ENCODE measurements at regions not wholly inside any gene's neighbourhood (a gene's known extent, or its start where the extent isn't known, plus 50 kb on each side); places are given as distances from the start of the nearest gene placed in this dataset.
"Not testable (repeated sequence)": the region's sequence is repeated elsewhere in the genome, so short reads cannot be mapped to it uniquely, and the experiment has no call there.

- Histone ChIP-seq H3K36me3 (ENCODE audit: control insufficient read depth in 3 of 3, insufficient read depth in 2 of 3, low read depth in 1 of 3, low read length in 3 of 3) (no peaks in the 10 kb centered on the region), H3K27ac (ENCODE audit: low read depth in 1 of 3, low read length in 2 of 3) (no peak overlapping the region), H3K4me3 (ENCODE audit: low read depth in 1 of 3, low read length in 3 of 3) (no peak overlapping the region), H3K27me3 (ENCODE audit: control insufficient read depth in 3 of 3, insufficient read depth in 3 of 3, low read length in 3 of 3) (peaks cover 0 to 50% (median 0%) of the 10 kb centered on the region in 3 donors), H3K9me3 (ENCODE audit: control insufficient read depth in 2 of 2, insufficient read depth in 1 of 2, low read depth in 1 of 2, low read length in 1 of 2) (no peaks in the 10 kb centered on the region), H3K4me1 (ENCODE audit: control insufficient read depth in 3 of 3, insufficient read depth in 2 of 3, low read depth in 1 of 3, low read length in 2 of 3) (no peaks in the 10 kb centered on the region)
- FAIRE-seq (no peak), DNase-seq (no peak)
- 16 to 35% (median 20%) methylated on average over 4 of the region's 4 CpGs for WGBS, 3 donors
These were observed 70.8 kb downstream of the GOLGA8B start for GRCh38 chr15:34512628-34513027.

- Histone ChIP-seq H3K36me3 (ENCODE audit: control insufficient read depth in 3 of 3, insufficient read depth in 2 of 3, low read depth in 1 of 3, low read length in 3 of 3) (no peaks in the 10 kb centered on the region), H3K9me3 (ENCODE audit: control insufficient read depth in 2 of 2, insufficient read depth in 1 of 2, low read depth in 1 of 2, low read length in 1 of 2) (no peaks in the 10 kb centered on the region), H3K27me3 (ENCODE audit: control insufficient read depth in 3 of 3, insufficient read depth in 3 of 3, low read length in 3 of 3) (peaks cover 0 to 15% (median 0%) of the 10 kb centered on the region in 3 donors), H3K27ac (ENCODE audit: low read depth in 1 of 3, low read length in 2 of 3) (no peak overlapping the region), H3K4me3 (ENCODE audit: low read depth in 1 of 3, low read length in 3 of 3) (no peak overlapping the region), H3K4me1 (ENCODE audit: control insufficient read depth in 3 of 3, insufficient read depth in 2 of 3, low read depth in 1 of 3, low read length in 2 of 3) (no peaks in the 10 kb centered on the region)
- WGBS, 3 donors, result 85 to 94% (median 92%) methylated on average over 4 of the region's 4 CpGs
- no peak for FAIRE-seq
- no peak for DNase-seq
These were observed 63.5 kb upstream of the GOLGA8A start for GRCh38 chr15:34501131-34501530.

DNA sequence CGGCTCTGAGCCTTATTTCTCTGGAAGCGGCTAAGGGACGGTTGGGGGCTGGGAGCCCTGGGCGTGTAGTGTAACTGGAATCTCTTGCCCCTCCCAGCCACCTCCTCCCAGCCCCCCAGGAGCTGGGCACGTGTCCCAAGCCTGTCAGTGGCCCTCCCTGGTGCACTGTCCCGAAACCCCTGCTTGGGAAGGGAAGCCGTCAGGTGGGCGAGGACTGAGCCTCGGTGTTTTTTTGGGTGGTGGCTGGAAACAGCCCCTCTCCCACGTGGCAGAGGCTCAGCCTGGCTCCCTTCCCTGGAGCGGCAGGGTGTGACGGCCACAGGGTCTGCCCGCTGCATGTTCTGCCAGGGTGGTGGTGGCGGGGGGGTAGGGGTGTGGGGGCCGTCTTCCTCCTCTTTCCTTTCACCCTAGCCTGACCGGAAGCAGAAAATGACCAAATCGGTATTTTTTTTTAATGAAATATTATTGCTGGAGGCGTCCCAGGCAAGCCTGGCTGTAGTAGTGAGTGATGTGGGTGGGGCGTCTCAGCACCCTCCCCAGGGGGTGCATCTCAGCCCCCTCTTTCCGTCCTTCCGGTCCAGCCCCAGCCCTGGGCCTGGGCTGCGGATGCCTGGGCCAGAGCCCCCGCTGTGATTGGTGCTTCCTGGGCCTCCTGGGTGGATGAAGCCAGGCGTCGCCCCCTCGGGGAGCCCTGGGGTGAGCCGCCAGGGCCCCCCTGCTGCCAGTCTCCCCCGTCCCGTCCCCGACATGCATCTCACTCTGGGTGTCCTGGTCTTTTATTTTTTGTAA lies 58.8 kb upstream of the GOLGA8A start:
- no peak overlapping the region for H3K4me3 ChIP-seq (ENCODE audit: low read depth in 1 of 3, low read length in 3 of 3)

GRCh38 chr15:34495707-34496106 lies 58.1 kb upstream of the GOLGA8A start:
- not testable (repeated sequence) for DNase-seq; H3K9me3 ChIP-seq (ENCODE audit: control insufficient read depth in 2 of 2, insufficient read depth in 1 of 2, low read depth in 1 of 2, low read length in 1 of 2); H3K36me3 ChIP-seq (ENCODE audit: control insufficient read depth in 3 of 3, insufficient read depth in 2 of 3, low read depth in 1 of 3, low read length in 3 of 3); H3K4me1 ChIP-seq (ENCODE audit: control insufficient read depth in 3 of 3, insufficient read depth in 2 of 3, low read depth in 1 of 3, low read length in 2 of 3); H3K4me3 ChIP-seq (ENCODE audit: low read depth in 1 of 3, low read length in 3 of 3); FAIRE-seq; H3K27ac ChIP-seq (ENCODE audit: low read depth in 1 of 3, low read length in 2 of 3)
- 16 to 26% (median 17%) methylated on average over 25 to 26 of the region's 26 CpGs for WGBS, 3 donors
- peaks cover 6 to 48% (median 15%) of the 10 kb centered on the region in 3 donors for H3K27me3 ChIP-seq (ENCODE audit: control insufficient read depth in 3 of 3, insufficient read depth in 3 of 3, low read length in 3 of 3)

More for the DNA sequence above, 58.8 kb upstream of the GOLGA8A start:
- Histone ChIP-seq H3K4me1 (ENCODE audit: control insufficient read depth in 3 of 3, insufficient read depth in 2 of 3, low read depth in 1 of 3, low read length in 2 of 3) (no peaks in the 10 kb centered on the region), H3K27me3 (ENCODE audit: control insufficient read depth in 3 of 3, insufficient read depth in 3 of 3, low read length in 3 of 3) (peaks cover 6 to 46% (median 15%) of the 10 kb centered on the region in 3 donors), H3K27ac (ENCODE audit: low read depth in 1 of 3, low read length in 2 of 3) (no peak overlapping the region), H3K9me3 (ENCODE audit: control insufficient read depth in 2 of 2, insufficient read depth in 1 of 2, low read depth in 1 of 2, low read length in 1 of 2) (peaks cover 0 to 2% of the 10 kb centered on the region in 2 donors), H3K36me3 (ENCODE audit: control insufficient read depth in 3 of 3, insufficient read depth in 2 of 3, low read depth in 1 of 3, low read length in 3 of 3) (no peaks in the 10 kb centered on the region)
- 9 to 19% (median 18%) methylated on average over 27 to 29 of the region's 30 CpGs for WGBS, 3 donors
- FAIRE-seq (no peak), DNase-seq (no peak)

- H3K27me3 ChIP-seq (ENCODE audit: control insufficient read depth in 3 of 3, insufficient read depth in 3 of 3, low read length in 3 of 3), result peaks cover 10 to 55% (median 21%) of the 10 kb centered on the region in 3 donors
- no peak for FAIRE-seq
These were observed 56.4 kb upstream of the GOLGA8A start for GRCh38 chr15:34494084-34494399.

GRCh38 chr15:34493001-34493400 lies 55.4 kb upstream of the GOLGA8A start:
- WGBS, 3 donors, result 46 to 58% (median 49%) methylated on average over 1 of the region's 1 CpG
- FAIRE-seq, result no peak
- Histone ChIP-seq H3K27ac (ENCODE audit: low read depth in 1 of 3, low read length in 2 of 3) (no peak overlapping the region), H3K4me3 (ENCODE audit: low read depth in 1 of 3, low read length in 3 of 3) (no peak overlapping the region), H3K36me3 (ENCODE audit: control insufficient read depth in 3 of 3, insufficient read depth in 2 of 3, low read depth in 1 of 3, low read length in 3 of 3) (no peaks in the 10 kb centered on the region), H3K9me3 (ENCODE audit: control insufficient read depth in 2 of 2, insufficient read depth in 1 of 2, low read depth in 1 of 2, low read length in 1 of 2) (peaks cover 0 to 2% of the 10 kb centered on the region in 2 donors), H3K27me3 (ENCODE audit: control insufficient read depth in 3 of 3, insufficient read depth in 3 of 3, low read length in 3 of 3) (peaks cover 10 to 55% (median 21%) of the 10 kb centered on the region in 3 donors), H3K4me1 (ENCODE audit: control insufficient read depth in 3 of 3, insufficient read depth in 2 of 3, low read depth in 1 of 3, low read length in 2 of 3) (no peaks in the 10 kb centered on the region)
- no peak for DNase-seq

More at GRCh38 chr15:34494084-34494399, 56.4 kb upstream of the GOLGA8A start:
- Histone ChIP-seq H3K4me3 (ENCODE audit: low read depth in 1 of 3, low read length in 3 of 3) (no peak overlapping the region), H3K36me3 (ENCODE audit: control insufficient read depth in 3 of 3, insufficient read depth in 2 of 3, low read depth in 1 of 3, low read length in 3 of 3) (no peaks in the 10 kb centered on the region), H3K9me3 (ENCODE audit: control insufficient read depth in 2 of 2, insufficient read depth in 1 of 2, low read depth in 1 of 2, low read length in 1 of 2) (peaks cover 0 to 2% of the 10 kb centered on the region in 2 donors), H3K4me1 (ENCODE audit: control insufficient read depth in 3 of 3, insufficient read depth in 2 of 3, low read depth in 1 of 3, low read length in 2 of 3) (no peaks in the 10 kb centered on the region), H3K27ac (ENCODE audit: low read depth in 1 of 3, low read length in 2 of 3) (no peak overlapping the region)
- 7 to 15% (median 14%) methylated on average over 20 of the region's 20 CpGs for WGBS, 3 donors
- no peak for DNase-seq

- H3K4me3 ChIP-seq (ENCODE audit: low read depth in 1 of 3, low read length in 3 of 3); FAIRE-seq; H3K27ac ChIP-seq (ENCODE audit: low read depth in 1 of 3, low read length in 2 of 3); H3K9me3 ChIP-seq (ENCODE audit: control insufficient read depth in 2 of 2, insufficient read depth in 1 of 2, low read depth in 1 of 2, low read length in 1 of 2); H3K4me1 ChIP-seq (ENCODE audit: control insufficient read depth in 3 of 3, insufficient read depth in 2 of 3, low read depth in 1 of 3, low read length in 2 of 3); DNase-seq; H3K36me3 ChIP-seq (ENCODE audit: control insufficient read depth in 3 of 3, insufficient read depth in 2 of 3, low read depth in 1 of 3, low read length in 3 of 3): not testable (repeated sequence)
- WGBS, 3 donors, result 91 to 100% (median 95%) methylated on average over 1 of the region's 1 CpG
- H3K27me3 ChIP-seq (ENCODE audit: control insufficient read depth in 3 of 3, insufficient read depth in 3 of 3, low read length in 3 of 3), result peaks cover 10 to 50% (median 21%) of the 10 kb centered on the region in 3 donors
These were observed 53.9 kb upstream of the GOLGA8A start for GRCh38 chr15:34491488-34491887.

- no peak for FAIRE-seq
- Histone ChIP-seq H3K27me3 (ENCODE audit: control insufficient read depth in 3 of 3, insufficient read depth in 3 of 3, low read length in 3 of 3) (peaks cover 10 to 44% (median 21%) of the 10 kb centered on the region in 3 donors), H3K36me3 (ENCODE audit: control insufficient read depth in 3 of 3, insufficient read depth in 2 of 3, low read depth in 1 of 3, low read length in 3 of 3) (no peaks in the 10 kb centered on the region), H3K4me1 (ENCODE audit: control insufficient read depth in 3 of 3, insufficient read depth in 2 of 3, low read depth in 1 of 3, low read length in 2 of 3) (no peaks in the 10 kb centered on the region), H3K27ac (ENCODE audit: low read depth in 1 of 3, low read length in 2 of 3) (no peak overlapping the region), H3K4me3 (ENCODE audit: low read depth in 1 of 3, low read length in 3 of 3) (no peak overlapping the region), H3K9me3 (ENCODE audit: control insufficient read depth in 2 of 2, insufficient read depth in 1 of 2, low read depth in 1 of 2, low read length in 1 of 2) (peaks cover 0 to 2% of the 10 kb centered on the region in 2 donors)
- no peak for DNase-seq
- WGBS, 3 donors, result 10 to 23% (median 19%) methylated on average over 21 to 38 of the region's 38 CpGs
These were observed 53.0 kb upstream of the GOLGA8A start for GRCh38 chr15:34490417-34491193.
